AG04449 (cell line): ENCODE measurements at regions not wholly inside any gene's neighbourhood (a gene's known extent, or its start where the extent isn't known, plus 50 kb on each side); places are given as distances from the start of the nearest gene placed in this dataset.

Experiments used
- CTCF ChIA-PET: fragments of 350-600 bp; formaldehyde crosslinking; extraction: SDS; loops from one replicate; lab custom pipeline; 2021; ENCODE audit warnings: antibody characterized with exemption; lab: Yijun Ruan, JAX
- POLR2A ChIA-PET: fragments of 400-600, 350-600 bp; formaldehyde crosslinking; extraction: SDS; loops from one replicate; lab custom pipeline; 2020; ENCODE audit warnings: antibody characterized with exemption, inconsistent platforms; lab: Yijun Ruan, JAX
- DNase-seq: peaks from one replicate; pipeline ENCODE4 v3.0.0-alpha.2; 2010; ENCODE audit warnings: low read depth, low spot score
- H3K4me3 ChIP-seq: 2 replicates; pipeline ENCODE4 v1.5.1; 2011; ENCODE audit warnings: low read depth, mild to moderate bottlenecking, control low read depth, low read length
- TF ChIP-seq, protein P1 (sequence below): IDR thresholded peaks from one replicate; pipeline ENCODE4 v1.5.1; 2011; ENCODE audit warnings: mild to moderate bottlenecking, moderate library complexity, low read length, control low read depth, inconsistent platforms; ENCODE audit not compliant: insufficient read depth; ENCODE audit errors: missing control alignments

DNA sequence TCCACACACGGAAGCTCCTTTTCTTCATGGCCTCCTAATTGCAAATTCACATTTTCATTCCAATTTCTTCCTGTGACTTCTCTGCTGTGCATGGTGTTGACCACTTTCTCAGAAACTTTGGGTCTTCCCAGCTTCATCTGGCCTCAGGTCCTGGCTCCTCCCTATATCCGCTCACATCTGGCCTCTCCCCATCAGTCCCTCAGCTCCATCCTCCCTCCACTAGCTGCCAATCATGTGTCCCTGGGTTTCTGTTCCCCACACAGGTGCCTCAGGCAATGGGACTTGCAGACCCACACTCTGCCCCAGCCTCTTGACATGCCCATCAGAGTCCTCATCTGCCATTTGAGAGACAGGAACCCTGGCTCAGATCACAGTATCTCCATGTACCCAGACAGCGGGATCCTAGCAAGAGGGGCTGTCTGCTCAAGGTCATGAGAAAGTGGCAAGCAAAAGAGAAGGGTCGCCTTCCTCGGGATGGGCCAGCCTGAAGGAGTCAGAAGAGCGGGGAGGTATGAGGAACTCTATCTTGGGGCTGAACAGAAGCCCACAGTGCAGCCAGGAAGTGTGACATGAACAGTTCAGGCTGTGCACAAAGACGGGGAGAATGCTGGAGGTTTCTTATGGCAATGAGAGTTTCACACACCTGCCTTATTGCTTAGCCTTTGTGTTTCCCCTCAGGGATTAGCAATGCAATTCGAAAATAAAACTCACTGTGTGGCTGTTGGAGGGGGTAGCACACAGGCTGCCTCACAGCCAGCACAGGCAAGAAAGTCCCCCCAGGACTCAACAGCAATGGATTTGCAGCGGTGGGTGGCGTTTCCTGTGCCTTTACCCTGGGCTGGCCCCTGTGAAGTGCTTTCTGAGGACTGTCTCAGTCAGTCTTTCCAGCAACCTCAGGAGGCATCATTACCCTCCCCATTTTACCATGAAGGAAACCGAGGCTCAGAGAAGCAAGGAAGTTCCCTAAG lies 69.5 kb downstream of the COPS8 start:
- TF ChIP-seq, protein P1, sequence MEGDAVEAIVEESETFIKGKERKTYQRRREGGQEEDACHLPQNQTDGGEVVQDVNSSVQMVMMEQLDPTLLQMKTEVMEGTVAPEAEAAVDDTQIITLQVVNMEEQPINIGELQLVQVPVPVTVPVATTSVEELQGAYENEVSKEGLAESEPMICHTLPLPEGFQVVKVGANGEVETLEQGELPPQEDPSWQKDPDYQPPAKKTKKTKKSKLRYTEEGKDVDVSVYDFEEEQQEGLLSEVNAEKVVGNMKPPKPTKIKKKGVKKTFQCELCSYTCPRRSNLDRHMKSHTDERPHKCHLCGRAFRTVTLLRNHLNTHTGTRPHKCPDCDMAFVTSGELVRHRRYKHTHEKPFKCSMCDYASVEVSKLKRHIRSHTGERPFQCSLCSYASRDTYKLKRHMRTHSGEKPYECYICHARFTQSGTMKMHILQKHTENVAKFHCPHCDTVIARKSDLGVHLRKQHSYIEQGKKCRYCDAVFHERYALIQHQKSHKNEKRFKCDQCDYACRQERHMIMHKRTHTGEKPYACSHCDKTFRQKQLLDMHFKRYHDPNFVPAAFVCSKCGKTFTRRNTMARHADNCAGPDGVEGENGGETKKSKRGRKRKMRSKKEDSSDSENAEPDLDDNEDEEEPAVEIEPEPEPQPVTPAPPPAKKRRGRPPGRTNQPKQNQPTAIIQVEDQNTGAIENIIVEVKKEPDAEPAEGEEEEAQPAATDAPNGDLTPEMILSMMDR = no peak
- CTCF ChIA-PET = interaction anchor here (0.6 to 6.7 kb wide), 38 partner anchors 11 to 590 kb away, joined by 3 to 43 read pairs (median 4); partner anchors contain the start of gene COL6A3
- no peak for DNase-seq

DNA sequence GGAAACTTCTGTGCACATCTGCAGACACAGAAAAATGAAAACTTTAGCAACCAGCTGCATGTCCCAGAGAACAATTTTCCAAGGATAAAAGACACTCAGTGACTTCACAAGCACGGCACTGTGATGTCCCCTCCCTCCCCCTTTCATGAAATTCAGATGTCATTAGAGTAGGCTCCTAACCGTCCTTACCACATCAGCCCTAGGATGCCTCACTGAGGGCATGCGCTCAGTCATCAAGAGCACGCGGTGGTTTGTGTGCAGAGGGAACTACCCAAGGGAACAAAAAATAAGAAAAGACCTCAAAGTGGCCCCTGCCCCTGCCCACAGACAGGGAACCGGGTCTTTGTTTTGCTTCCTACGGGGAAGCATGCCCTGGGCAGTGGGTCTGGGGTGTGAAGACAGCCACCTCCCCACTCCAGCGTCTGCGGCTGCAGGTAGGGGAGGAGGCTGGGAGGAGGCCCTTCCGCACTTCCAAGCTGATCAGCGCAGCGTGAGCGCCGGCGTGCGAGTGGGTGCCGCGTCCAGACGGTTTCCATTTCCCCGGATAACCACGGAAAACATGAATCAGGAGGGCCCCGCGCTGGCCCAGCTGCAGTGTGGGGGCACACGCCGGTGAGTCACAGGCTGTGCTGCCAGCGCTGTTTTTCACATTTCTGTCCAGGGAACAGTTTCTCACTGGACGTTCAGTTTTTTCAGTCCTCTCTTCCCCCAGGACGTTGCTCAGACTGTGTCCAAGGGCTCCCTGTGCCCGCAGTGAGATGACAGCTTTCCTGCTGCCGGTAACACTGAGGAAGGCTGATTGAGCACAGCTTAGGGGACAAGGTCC lies 70.6 kb downstream of the COPS8 start:
- POLR2A ChIA-PET = interaction anchor here (0.5 to 2.1 kb wide), 7 partner anchors 123 to 258 kb away, joined by 3 to 6 read pairs (median 4); partner anchors contain the start of gene COL6A3
- H3K4me3 ChIP-seq = peak overlapping the region; percentile 29
- TF ChIP-seq, protein P1 = no peak
- CTCF ChIA-PET = interaction anchor here (0.6 to 6.7 kb wide), 18 partner anchors 8 to 416 kb away, joined by 3 to 43 read pairs (median 4); no protein-coding TSS in a partner anchor
- DNase-seq = no peak

More for the DNA sequence above, 69.5 kb downstream of the COPS8 start:
- POLR2A ChIA-PET = interaction anchor here (0.6 kb wide), 1 partner anchor 541 kb away, joined by 3 read pairs; no protein-coding TSS in a partner anchor
- H3K4me3 ChIP-seq = no peak overlapping the region

DNA sequence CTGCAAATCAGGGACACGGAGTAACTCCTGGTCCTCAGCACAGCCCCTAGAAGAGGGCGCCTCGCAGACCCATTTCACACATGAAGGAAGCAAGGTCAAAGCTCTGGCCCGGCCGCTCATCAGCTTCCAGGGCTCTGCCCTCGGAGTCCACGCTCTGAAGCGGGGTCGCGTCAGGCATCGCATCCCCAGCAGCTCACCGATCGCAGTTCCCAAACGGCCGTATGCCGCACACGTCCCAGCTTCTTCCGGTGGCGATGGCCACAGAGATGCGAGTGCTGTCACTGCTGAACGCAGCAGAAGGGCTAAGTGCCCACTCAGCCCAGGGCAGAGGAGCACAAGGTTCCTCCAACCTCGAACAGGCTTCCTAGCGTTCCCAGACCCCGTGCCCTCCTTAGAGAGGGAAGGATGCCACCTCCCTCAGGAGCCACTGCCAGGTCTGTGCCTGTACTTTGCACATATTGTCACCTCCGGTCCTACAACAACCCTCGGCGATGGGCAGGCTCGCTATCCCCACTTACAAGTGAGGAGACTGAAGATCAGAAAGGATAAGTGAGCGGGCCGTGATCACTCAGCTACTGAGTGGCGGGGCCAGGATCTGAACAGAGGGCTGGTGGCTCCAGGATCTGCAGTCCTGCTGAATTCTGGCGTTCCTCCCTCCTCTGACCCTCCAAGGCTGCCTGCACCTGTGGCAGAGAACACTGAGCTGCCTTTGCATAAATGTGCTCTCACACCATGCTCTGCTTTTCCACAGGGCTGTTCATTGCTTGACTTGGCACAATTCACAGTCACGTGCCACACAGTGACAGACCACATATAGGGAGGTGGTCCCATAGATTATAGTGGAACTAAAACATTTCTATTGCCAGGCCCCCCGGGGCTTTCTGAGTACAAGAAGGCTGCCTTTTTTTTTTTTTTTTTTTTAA lies 71.4 kb downstream of the COPS8 start:
- peak overlapping the region; percentile 7; the same call in 1 of the 2 replicates for H3K4me3 ChIP-seq
- no peak for DNase-seq
- ChIA-PET POLR2A (interaction anchor here (0.5 to 2.1 kb wide), 9 partner anchors 123 to 392 kb away, joined by 3 to 6 read pairs (median 4); partner anchors contain the start of gene COL6A3), CTCF (interaction anchor here (0.7 to 6.7 kb wide), 13 partner anchors 9 to 415 kb away, joined by 3 to 43 read pairs (median 5); no protein-coding TSS in a partner anchor)
- TF ChIP-seq, protein P1 = no peak

DNA sequence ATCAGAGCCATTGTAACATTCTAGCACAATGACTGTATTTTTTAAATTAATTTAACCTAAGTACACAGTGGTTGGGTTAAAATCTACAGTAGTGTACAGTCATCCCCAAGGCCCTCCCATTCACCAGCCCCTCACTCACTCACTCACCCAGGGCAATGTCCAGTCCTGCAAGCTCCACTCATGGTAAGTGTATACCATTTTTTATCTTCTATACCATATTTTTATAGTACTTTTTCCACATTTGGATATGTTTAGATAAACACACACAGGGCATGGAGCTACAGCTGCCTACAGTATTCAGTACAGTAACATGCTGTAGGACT lies 72.1 kb downstream of the COPS8 start:
- TF ChIP-seq, protein P1 = no peak
- ChIA-PET POLR2A (interaction anchor here (0.7 to 2.1 kb wide), 3 partner anchors 122 to 392 kb away, joined by 4 to 6 read pairs (median 5); no protein-coding TSS in a partner anchor), CTCF (interaction anchor here (3.3 to 6.7 kb wide), 2 partner anchors 8 to 414 kb away, joined by 34 to 43 read pairs; no protein-coding TSS in a partner anchor)
- DNase-seq = no peak
- H3K4me3 ChIP-seq = no peak overlapping the region

DNA sequence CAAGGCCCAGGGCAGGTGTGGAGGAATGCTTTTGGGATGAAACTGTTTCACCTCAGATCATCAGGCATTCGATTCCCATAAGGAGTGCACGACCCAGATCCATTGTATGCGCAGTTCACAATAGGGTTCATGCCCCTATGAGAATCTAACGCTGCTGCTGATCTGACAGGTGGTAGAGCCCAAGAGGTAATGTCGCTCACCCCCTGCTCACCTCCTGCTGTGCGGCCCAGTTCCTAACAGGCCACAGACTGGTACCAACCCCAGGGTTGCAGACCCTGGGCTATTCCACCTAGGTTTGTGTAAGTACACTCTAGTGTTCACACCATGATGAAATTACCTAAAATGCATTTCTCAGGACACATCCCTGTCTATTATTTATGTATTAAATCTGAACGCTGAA lies 72.5 kb downstream of the COPS8 start:
- ChIA-PET CTCF (interaction anchor here (1.1 to 6.7 kb wide), 3 partner anchors 8 to 414 kb away, joined by 3 to 43 read pairs (median 34); no protein-coding TSS in a partner anchor), POLR2A (interaction anchor here (2.1 kb wide), 1 partner anchor 122 kb away, joined by 6 read pairs; no protein-coding TSS in a partner anchor)
- no peak for DNase-seq
- H3K4me3 ChIP-seq = no peak overlapping the region
- TF ChIP-seq, protein P1 = no peak
